ENCODE measurements at regions not wholly inside any gene's neighbourhood (a gene's known extent, or its start where the extent isn't known, plus 50 kb on each side); places are given as distances from the start of the nearest gene placed in this dataset.

DNA sequence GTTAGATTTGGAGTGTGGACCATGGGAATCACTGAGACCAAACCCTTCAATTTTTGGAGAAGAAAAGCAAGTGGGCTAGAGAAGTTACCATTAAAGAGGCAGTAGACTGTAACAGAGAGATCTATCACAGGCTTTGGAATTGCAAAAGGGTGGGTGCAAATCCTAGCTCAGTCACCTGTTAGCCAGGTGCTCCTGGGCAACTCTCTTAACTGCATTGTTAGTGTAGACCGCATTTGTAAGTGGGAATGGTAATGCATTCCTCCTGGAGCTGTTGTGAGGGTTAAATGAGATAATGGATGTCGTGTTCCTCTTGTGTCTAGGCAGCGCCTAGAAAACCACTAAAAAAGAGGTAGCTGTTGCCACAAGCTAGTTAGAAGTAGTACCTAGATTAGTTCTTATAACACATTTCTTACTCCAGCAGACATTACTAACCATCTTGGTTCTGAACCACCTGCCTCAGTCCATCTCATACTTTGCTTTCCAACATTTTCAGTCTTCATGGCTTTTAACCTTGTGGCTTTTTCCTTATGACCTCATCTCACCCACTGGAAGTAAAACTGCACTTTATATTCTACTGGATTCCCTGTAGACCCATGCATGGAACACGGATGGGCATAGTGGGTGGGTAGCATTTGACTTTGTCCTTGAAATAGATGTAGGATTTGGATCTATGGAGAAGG, 153.0 kb downstream of the HIPK3 start (continued):
- TF ChIP-seq ZNF561 (tag by site-specific recombination; IDR thresholded peaks at IDR 0.05; ENCODE audit: borderline replicate concordance) (no peak), MEIS1 (CRISPR knock-in tag; IDR thresholded peaks at IDR 0.05; ENCODE audit: borderline replicate concordance) (no peak)

Measured in HEK293 (cell line).